ENCODE measurements at regions not wholly inside any gene's neighbourhood (a gene's known extent, or its start where the extent isn't known, plus 50 kb on each side); places are given as distances from the start of the nearest gene placed in this dataset.

GRCh38 chr5:66315784-66316183 lies 171.7 kb downstream of the SREK1 start:
- in situ Hi-C loops (cut with HindIII; ENCODE audit: low sequenced_read_pairs) = no loop called here
- DNase-seq (ENCODE audit: low read depth) = no peak
- no peak overlapping the region for H3K4me3 ChIP-seq (ENCODE audit: low read depth, low read length)
- no peak for TF ChIP-seq CTCF (IDR thresholded peaks at IDR 0.05; ENCODE audit: low read depth, low read length, missing control alignments)

- H3K4me3 ChIP-seq (ENCODE audit: low read depth, low read length) = no peak overlapping the region
- TF ChIP-seq CTCF (IDR thresholded peaks at IDR 0.05; ENCODE audit: low read depth, low read length, missing control alignments) = no peak
- in situ Hi-C loops (cut with HindIII; ENCODE audit: low sequenced_read_pairs) = no loop called here
- no peak for DNase-seq (ENCODE audit: low read depth)
These were observed 178.9 kb downstream of the SREK1 start for GRCh38 chr5:66322786-66323528.

GRCh38 chr5:66323529-66323895 lies 179.4 kb downstream of the SREK1 start:
- DNase-seq (ENCODE audit: low read depth) = no peak
- in situ Hi-C loops (cut with HindIII; ENCODE audit: low sequenced_read_pairs) = no loop called here
- no peak overlapping the region for H3K4me3 ChIP-seq (ENCODE audit: low read depth, low read length)
- no peak for TF ChIP-seq CTCF (IDR thresholded peaks at IDR 0.05; ENCODE audit: low read depth, low read length, missing control alignments)

GRCh38 chr5:66324357-66324756 lies 180.3 kb downstream of the SREK1 start:
- no peak for DNase-seq (ENCODE audit: low read depth)
- H3K4me3 ChIP-seq (ENCODE audit: low read depth, low read length) = no peak overlapping the region
- TF ChIP-seq CTCF (IDR thresholded peaks at IDR 0.05; ENCODE audit: low read depth, low read length, missing control alignments) = no peak
- in situ Hi-C loops (cut with HindIII; ENCODE audit: low sequenced_read_pairs) = no loop called here

- in situ Hi-C loops (cut with HindIII; ENCODE audit: low sequenced_read_pairs) = no loop called here
- TF ChIP-seq CTCF (IDR thresholded peaks at IDR 0.05; ENCODE audit: low read depth, low read length, missing control alignments) = no peak
- H3K4me3 ChIP-seq (ENCODE audit: low read depth, low read length) = no peak overlapping the region
- DNase-seq (ENCODE audit: low read depth) = no peak
These were observed 182.2 kb downstream of the SREK1 start for GRCh38 chr5:66326276-66326675.

- DNase-seq (ENCODE audit: low read depth) = no peak
- in situ Hi-C loops (cut with HindIII; ENCODE audit: low sequenced_read_pairs) = no loop called here
- TF ChIP-seq CTCF (IDR thresholded peaks at IDR 0.05; ENCODE audit: low read depth, low read length, missing control alignments) = no peak
- no peak overlapping the region for H3K4me3 ChIP-seq (ENCODE audit: low read depth, low read length)
These were observed 182.9 kb downstream of the SREK1 start for GRCh38 chr5:66327008-66327407.
